ENCODE measurements at regions not wholly inside any gene's neighbourhood (a gene's known extent, or its start where the extent isn't known, plus 50 kb on each side); places are given as distances from the start of the nearest gene placed in this dataset.

GRCh38 chr4:119738901-119739300 lies 110.3 kb upstream of the PDE5A start:
- intact Hi-C loops (cut with micrococcal nuclease; ENCODE audit: unreplicated experiment), result no loop called here
- Histone ChIP-seq H3K4me1 (ENCODE audit: control insufficient read depth, insufficient read depth, low read length) (no peaks in the 10 kb centered on the region), H3K9me3 (replicated peaks; ENCODE audit: control insufficient read depth, insufficient read depth, low read length) (no peaks in the 10 kb centered on the region), H2AFZ (ENCODE audit: control insufficient read depth, low read depth, low read length) (no peak overlapping the region), H3K9ac (ENCODE audit: control insufficient read depth, insufficient read depth, low read length) (no peak overlapping the region), H3K4me3 (no peak overlapping the region), H3K79me2 (ENCODE audit: control insufficient read depth, insufficient read depth, low read length) (no peaks in the 10 kb centered on the region), H3K27ac (ENCODE audit: control insufficient read depth, insufficient read depth) (no peak overlapping the region), H3K27me3 (replicated peaks in 1 of 2; ENCODE audit: control insufficient read depth in 2 of 2, insufficient read depth in 2 of 2, low read length in 1 of 2) (no peaks in the 10 kb centered on the region), H3K36me3 (ENCODE audit: control insufficient read depth in 2 of 2, insufficient read depth in 2 of 2, low read length in 1 of 2) (no peaks in the 10 kb centered on the region), H4K20me1 (ENCODE audit: control insufficient read depth, insufficient read depth) (no peaks in the 10 kb centered on the region), H3K4me2 (ENCODE audit: control insufficient read depth, insufficient read depth) (no peak overlapping the region)
- DNase-seq (ENCODE audit: low read depth, low spot score), result no peak
- FAIRE-seq, result no peak
- 45% methylated on average over 2 of the region's 2 CpGs for WGBS (ENCODE audit: insufficient coverage, insufficient replicate concordance, low lambda C conversion rate, missing lambda C conversion rate)
- RAD21 ChIA-PET (ENCODE audit: unreplicated experiment), result no interaction called here
- SMC1A ChIA-PET (ENCODE audit: uncharacterized antibody, unreplicated experiment), result no interaction called here
- no peak for TF ChIP-seq IKZF1 (conservative IDR thresholded peaks at IDR 0.05)
- no peak for TF ChIP-seq REST (IDR thresholded peaks at IDR 0.05; ENCODE audit: low read depth, low read length)
- TF ChIP-seq RBBP5 (conservative IDR thresholded peaks at IDR 0.05), result no peak
- TF ChIP-seq EED (IDR thresholded peaks at IDR 0.05; ENCODE audit: low read depth), result no peak
- TF ChIP-seq ZBED1 (IDR thresholded peaks at IDR 0.05; ENCODE audit: borderline replicate concordance), result no peak
- TF ChIP-seq HDAC2 (IDR thresholded peaks at IDR 0.05), result no peak
- no peak for TF ChIP-seq HDGF (IDR thresholded peaks at IDR 0.05)
- TF ChIP-seq CBX3 (IDR thresholded peaks at IDR 0.05; ENCODE audit: borderline replicate concordance, low read depth), result no peak
- no peak for TF ChIP-seq RAD51 (IDR thresholded peaks at IDR 0.05)
- no peak for TF ChIP-seq EGR1 (IDR thresholded peaks at IDR 0.05; ENCODE audit: borderline replicate concordance in 1 of 2, low read depth in 2 of 2, low read length in 2 of 2)
- TF ChIP-seq SMAD1 (IDR thresholded peaks at IDR 0.05; ENCODE audit: low read depth, partially characterized antibody), result no peak
- TF ChIP-seq PAX8 (IDR thresholded peaks at IDR 0.05), result no peak
- TF ChIP-seq MEF2A (IDR thresholded peaks at IDR 0.05; ENCODE audit: insufficient read depth, low read depth, low read length), result no peak
- no peak for TF ChIP-seq NR2C2 (IDR thresholded peaks at IDR 0.05; ENCODE audit: borderline replicate concordance, control insufficient read depth, insufficient read length, low read depth)
- no peak for TF ChIP-seq ESRRA (IDR thresholded peaks at IDR 0.05; ENCODE audit: low read length)
- no peak for TF ChIP-seq SUPT20H (IDR thresholded peaks at IDR 0.05; ENCODE audit: borderline replicate concordance, control insufficient read depth, low read depth, low read length)
- CTCF ChIA-PET, result no interaction called here
- POLR2A ChIA-PET, result no interaction called here
- no TSS peak for BruUV-seq (replicated peaks)
- in situ Hi-C loops (cut with MboI), result no loop called here
- ATAC-seq, result no peak

Measured in GM12878 (cell line).